RWPE2 (cell line): ENCODE measurements at regions not wholly inside any gene's neighbourhood (a gene's known extent, or its start where the extent isn't known, plus 50 kb on each side); places are given as distances from the start of the nearest gene placed in this dataset.
"Not testable (repeated sequence)": the region's sequence is repeated elsewhere in the genome, so short reads cannot be mapped to it uniquely, and the experiment has no call there.

Experiments used
- ATAC-seq: fragments of 200-7000 bp; cut with Tn5 transposase; 3 replicates; pipeline ENCODE4 v1.9.1; 2021; ENCODE audit warnings: low read depth
- DNase-seq: peaks from one replicate; pipeline ENCODE4 v3.0.0-alpha.2; 2020; ENCODE audit warnings: low spot score
- H3K27ac ChIP-seq: fragments of 450-650 bp; 2 replicates; pipeline ENCODE4 v1.5.1; 2017; ENCODE audit warnings: mild to moderate bottlenecking; ENCODE audit not compliant: poor library complexity, severe bottlenecking
- H3K27me3 ChIP-seq: fragments of 250-450 bp; sonication (Bioruptor Pico); 2 replicates; pipeline ENCODE4 v1.5.1; 2021; ENCODE audit warnings: mild to moderate bottlenecking, moderate library complexity; ENCODE audit not compliant: insufficient read depth, poor library complexity, severe bottlenecking
- H3K36me3 ChIP-seq: fragments of 250-450 bp; sonication (Bioruptor Pico); 2 replicates; pipeline ENCODE4 v1.5.1; 2020; ENCODE audit warnings: low read depth, mild to moderate bottlenecking, moderate library complexity
- H3K4me1 ChIP-seq: fragments of 250-450 bp; sonication (Bioruptor Pico); 2 replicates; pipeline ENCODE4 v1.5.1; 2021; ENCODE audit warnings: mild to moderate bottlenecking, moderate library complexity; ENCODE audit not compliant: insufficient read depth, poor library complexity, severe bottlenecking
- H3K4me3 ChIP-seq: fragments of 250-450 bp; sonication (Bioruptor Pico); 2 replicates; pipeline ENCODE4 v1.5.1; 2021; ENCODE audit warnings: mild to moderate bottlenecking, moderate library complexity; ENCODE audit not compliant: severe bottlenecking
- H3K9me3 ChIP-seq: fragments of 250-450 bp; sonication (Bioruptor Pico); 2 replicates; pipeline ENCODE4 v1.5.1; 2021; ENCODE audit warnings: mild to moderate bottlenecking, moderate library complexity; ENCODE audit not compliant: severe bottlenecking
- TF ChIP-seq, protein P1 (sequence below): fragments of 450-650 bp; IDR thresholded peaks from one replicate; pipeline ENCODE4 v1.5.1; 2017; ENCODE audit warnings: mild to moderate bottlenecking, moderate library complexity; ENCODE audit not compliant: poor library complexity, severe bottlenecking

DNA sequence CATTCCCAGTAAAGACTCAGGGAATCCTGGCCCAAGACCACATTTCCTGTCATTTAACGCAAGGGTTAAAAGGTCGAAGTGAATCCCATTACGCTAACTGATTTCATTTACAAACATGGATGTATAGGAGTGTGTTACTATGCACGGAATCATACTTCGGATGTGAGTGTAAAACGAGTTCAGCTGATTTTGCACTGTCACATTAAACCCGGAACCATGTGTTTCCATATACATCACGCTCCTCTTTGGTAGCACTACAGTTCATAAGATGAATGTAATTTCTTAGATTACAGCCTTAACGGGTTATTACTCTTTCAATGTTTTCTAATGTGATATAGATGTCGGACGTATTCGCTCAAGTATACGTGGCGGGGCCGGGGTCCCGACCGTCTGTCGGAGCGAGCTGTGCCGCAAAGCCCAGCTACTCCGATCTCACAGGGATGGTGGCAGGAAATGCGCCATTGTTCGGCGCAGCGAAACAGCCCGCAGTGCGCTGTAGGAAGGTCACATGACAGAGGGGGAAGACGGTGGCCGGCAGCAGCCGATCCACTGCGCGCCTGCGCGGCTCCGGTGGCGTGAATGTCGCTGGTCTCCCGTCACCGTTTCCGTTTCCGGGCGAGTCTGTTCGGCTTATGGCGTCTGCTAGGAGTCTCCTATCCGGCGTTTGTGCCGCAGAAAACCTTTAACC is 97.3 kb downstream of the NPAP1 start:
- Histone ChIP-seq H3K27me3 (no peaks in the 10 kb centered on the region), H3K4me1 (no peaks in the 10 kb centered on the region), H3K36me3 (no peaks in the 10 kb centered on the region), H3K27ac (peak overlapping the region; percentile 9), H3K9me3 (peaks cover 4% of the 10 kb centered on the region), H3K4me3 (peak overlapping the region; percentile 32)
- ATAC-seq (peak; percentile 93), DNase-seq (peak; percentile 91)
- TF ChIP-seq, protein P1, sequence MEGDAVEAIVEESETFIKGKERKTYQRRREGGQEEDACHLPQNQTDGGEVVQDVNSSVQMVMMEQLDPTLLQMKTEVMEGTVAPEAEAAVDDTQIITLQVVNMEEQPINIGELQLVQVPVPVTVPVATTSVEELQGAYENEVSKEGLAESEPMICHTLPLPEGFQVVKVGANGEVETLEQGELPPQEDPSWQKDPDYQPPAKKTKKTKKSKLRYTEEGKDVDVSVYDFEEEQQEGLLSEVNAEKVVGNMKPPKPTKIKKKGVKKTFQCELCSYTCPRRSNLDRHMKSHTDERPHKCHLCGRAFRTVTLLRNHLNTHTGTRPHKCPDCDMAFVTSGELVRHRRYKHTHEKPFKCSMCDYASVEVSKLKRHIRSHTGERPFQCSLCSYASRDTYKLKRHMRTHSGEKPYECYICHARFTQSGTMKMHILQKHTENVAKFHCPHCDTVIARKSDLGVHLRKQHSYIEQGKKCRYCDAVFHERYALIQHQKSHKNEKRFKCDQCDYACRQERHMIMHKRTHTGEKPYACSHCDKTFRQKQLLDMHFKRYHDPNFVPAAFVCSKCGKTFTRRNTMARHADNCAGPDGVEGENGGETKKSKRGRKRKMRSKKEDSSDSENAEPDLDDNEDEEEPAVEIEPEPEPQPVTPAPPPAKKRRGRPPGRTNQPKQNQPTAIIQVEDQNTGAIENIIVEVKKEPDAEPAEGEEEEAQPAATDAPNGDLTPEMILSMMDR, result no peak

GRCh38 chr15:24777307-24777706 is 101.7 kb downstream of the NPAP1 start:
- Histone ChIP-seq H3K4me3 (no peak overlapping the region), H3K9me3 (no peaks in the 10 kb centered on the region), H3K27ac (no peak overlapping the region), H3K4me1 (no peaks in the 10 kb centered on the region), H3K27me3 (no peaks in the 10 kb centered on the region), H3K36me3 (no peaks in the 10 kb centered on the region)
- TF ChIP-seq, protein P1, result no peak
- ATAC-seq (no peak), DNase-seq (no peak)

DNA sequence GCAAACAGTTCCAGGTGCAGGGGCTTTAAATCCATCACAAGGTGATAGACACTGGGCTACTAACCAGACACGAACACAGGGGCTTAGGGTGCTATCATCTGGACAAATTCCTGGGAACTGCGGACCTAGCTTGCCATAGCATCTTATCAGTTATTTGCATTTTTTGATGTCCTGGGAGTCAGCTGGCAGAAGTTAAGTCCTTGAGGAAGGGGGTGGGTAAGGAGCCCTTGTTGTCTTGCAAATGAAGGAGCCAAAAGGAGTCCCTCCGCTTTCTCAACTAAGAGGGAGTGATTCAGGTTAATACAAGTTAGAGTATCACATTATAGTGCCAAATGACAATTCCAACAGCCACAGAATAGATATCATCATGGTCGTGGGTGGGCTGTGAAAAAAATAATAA is 108.9 kb downstream of the NPAP1 start:
- H3K36me3 ChIP-seq, result no peaks in the 10 kb centered on the region
- H3K4me1 ChIP-seq, result no peaks in the 10 kb centered on the region
- H3K4me3 ChIP-seq, result no peak overlapping the region
- DNase-seq, result no peak
- H3K9me3 ChIP-seq, result no peaks in the 10 kb centered on the region
- no peak overlapping the region for H3K27ac ChIP-seq
- TF ChIP-seq, protein P1, result no peak
- no peaks in the 10 kb centered on the region for H3K27me3 ChIP-seq
- ATAC-seq, result no peak

- DNase-seq, result no peak
- TF ChIP-seq, protein P1, result no peak
- Histone ChIP-seq H3K27me3 (no peaks in the 10 kb centered on the region), H3K27ac (no peak overlapping the region), H3K4me1 (no peaks in the 10 kb centered on the region), H3K4me3 (no peak overlapping the region), H3K9me3 (no peaks in the 10 kb centered on the region), H3K36me3 (no peaks in the 10 kb centered on the region)
- ATAC-seq, result no peak
Observed at GRCh38 chr15:24786347-24786746, 110.8 kb downstream of the NPAP1 start.

DNA sequence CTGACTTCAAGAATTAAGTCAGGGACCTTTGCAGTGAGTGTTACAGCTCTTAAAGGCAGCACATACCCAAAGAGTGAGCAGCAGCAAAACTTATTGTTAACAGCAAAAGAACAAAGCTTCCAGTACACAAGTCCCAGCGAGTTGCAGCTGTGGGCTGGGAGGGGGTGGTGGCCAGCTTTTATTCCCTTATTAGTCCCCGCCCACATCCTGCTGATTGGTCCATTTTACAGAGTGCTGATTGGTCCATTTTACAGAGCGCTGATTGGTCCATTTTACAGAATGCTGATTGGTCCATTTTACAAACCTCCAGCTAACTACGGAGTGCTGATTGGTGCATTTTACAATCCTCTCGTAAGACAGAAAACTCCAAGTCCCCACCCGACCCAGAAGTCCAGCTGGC is 127.0 kb downstream of the NPAP1 start:
- not testable (repeated sequence) for H3K27me3 ChIP-seq, ATAC-seq, H3K4me3 ChIP-seq, H3K27ac ChIP-seq, H3K4me1 ChIP-seq, H3K9me3 ChIP-seq, DNase-seq, H3K36me3 ChIP-seq
